Lower lobe of right lung (tissue), 2 donors: ENCODE measurements at regions not wholly inside any gene's neighbourhood (a gene's known extent, or its start where the extent isn't known, plus 50 kb on each side); places are given as distances from the start of the nearest gene placed in this dataset.

Experiments used
- ATAC-seq, 2 donors: fragments of 200-7000 bp; cut with Tn5 transposase; one replicate each; pipeline ENCODE4 v1.9.1; 2020 to 2022; ENCODE audit warnings: mild to moderate bottlenecking in 2 of 2, moderate library complexity in 2 of 2
- DNase-seq: peaks from one replicate; pipeline ENCODE4 v3.0.0-alpha.2; 2020
- H3K27ac ChIP-seq: fragments of 200-600 bp; one replicate; pipeline ENCODE4 v1.8.0; 2022
- H3K27me3 ChIP-seq: fragments of 200-600 bp; one replicate; pipeline ENCODE4 v1.8.0; 2022; ENCODE audit warnings: low read depth
- H3K36me3 ChIP-seq: fragments of 200-600 bp; one replicate; pipeline ENCODE4 v1.8.0; 2022; ENCODE audit warnings: mild to moderate bottlenecking
- H3K4me1 ChIP-seq: fragments of 200-600 bp; one replicate; pipeline ENCODE4 v1.8.0; 2022
- H3K4me3 ChIP-seq: fragments of 200-600 bp; one replicate; pipeline ENCODE4 v1.8.0; 2022; ENCODE audit warnings: mild to moderate bottlenecking
- H3K9me3 ChIP-seq: fragments of 200-600 bp; one replicate; pipeline ENCODE4 v1.8.0; 2022
- intact Hi-C: fragments of 100-400 bp; cut with DNase I; formaldehyde crosslinking; loops from one replicate; pipeline ENCODE4 v1.11.0; 2022
- TF ChIP-seq, protein P1 (sequence below): fragments of 200-600 bp; IDR thresholded peaks from one replicate; pipeline ENCODE4 v1.8.0; 2022; ENCODE audit warnings: antibody characterized with exemption, mild to moderate bottlenecking
- donor health status: DM: no; HTN: yes; CAD: no; lungs with severe emphysema.

DNA sequence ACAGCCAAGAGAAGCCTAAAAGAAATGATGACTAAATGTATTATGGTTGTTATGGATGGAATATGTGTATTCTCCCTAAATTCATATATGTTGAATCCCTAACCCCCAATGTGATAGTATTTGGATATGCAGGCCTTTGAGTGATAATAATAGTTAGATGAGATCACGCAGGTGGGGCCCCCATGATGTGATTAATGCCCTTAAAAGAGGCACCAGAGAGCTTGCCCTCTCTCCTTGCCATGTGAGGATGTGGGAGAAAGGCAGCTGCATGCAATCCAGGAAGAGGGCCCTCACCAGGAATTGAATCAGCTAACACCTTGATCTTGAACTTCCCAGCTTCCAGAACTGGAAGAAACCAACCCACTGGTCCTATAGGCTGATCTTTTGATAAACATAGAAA, 190.6 kb upstream of the TCF21 start:
- Histone ChIP-seq H3K4me3 (no peak overlapping the region), H3K9me3 (peaks cover 4% of the 10 kb centered on the region), H3K36me3 (no peaks in the 10 kb centered on the region), H3K27ac (no peak overlapping the region), H3K4me1 (no peaks in the 10 kb centered on the region), H3K27me3 (no peaks in the 10 kb centered on the region)
- DNase-seq = no peak
- intact Hi-C loops = no loop called here
- TF ChIP-seq, protein P1, sequence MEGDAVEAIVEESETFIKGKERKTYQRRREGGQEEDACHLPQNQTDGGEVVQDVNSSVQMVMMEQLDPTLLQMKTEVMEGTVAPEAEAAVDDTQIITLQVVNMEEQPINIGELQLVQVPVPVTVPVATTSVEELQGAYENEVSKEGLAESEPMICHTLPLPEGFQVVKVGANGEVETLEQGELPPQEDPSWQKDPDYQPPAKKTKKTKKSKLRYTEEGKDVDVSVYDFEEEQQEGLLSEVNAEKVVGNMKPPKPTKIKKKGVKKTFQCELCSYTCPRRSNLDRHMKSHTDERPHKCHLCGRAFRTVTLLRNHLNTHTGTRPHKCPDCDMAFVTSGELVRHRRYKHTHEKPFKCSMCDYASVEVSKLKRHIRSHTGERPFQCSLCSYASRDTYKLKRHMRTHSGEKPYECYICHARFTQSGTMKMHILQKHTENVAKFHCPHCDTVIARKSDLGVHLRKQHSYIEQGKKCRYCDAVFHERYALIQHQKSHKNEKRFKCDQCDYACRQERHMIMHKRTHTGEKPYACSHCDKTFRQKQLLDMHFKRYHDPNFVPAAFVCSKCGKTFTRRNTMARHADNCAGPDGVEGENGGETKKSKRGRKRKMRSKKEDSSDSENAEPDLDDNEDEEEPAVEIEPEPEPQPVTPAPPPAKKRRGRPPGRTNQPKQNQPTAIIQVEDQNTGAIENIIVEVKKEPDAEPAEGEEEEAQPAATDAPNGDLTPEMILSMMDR = no peak
- ATAC-seq = no peak

DNA sequence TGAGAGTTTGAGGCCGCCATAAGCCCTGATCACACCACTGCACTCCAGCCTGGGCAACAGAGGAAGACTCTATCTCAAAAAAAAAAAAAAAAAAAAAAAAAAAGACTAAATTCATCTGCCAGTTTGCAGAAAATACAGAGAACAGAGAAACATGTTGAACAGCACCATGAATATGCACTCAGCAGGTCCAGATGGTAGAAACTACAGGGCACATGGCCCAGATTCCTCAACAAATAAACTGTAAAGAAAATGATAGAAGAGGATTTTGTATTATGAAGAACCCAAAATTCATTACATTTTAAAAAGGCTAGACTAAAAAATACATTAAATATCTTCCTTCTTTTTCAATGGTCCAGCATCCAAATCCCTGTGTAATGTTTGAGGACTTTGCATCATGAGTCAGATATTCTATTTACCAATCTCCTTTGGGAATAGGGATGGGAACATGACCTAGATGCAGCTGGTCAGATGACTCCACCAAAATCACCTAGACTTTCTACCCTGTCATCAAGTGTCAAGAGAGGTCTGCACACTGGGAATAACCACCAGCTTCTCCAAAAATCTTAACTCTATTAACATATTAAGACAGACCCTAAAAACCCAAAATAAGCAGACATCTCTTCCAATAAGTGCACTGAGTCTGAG, 189.1 kb upstream of the TCF21 start:
- TF ChIP-seq, protein P1 = no peak
- Histone ChIP-seq H3K4me3 (no peak overlapping the region), H3K27me3 (no peaks in the 10 kb centered on the region), H3K27ac (no peak overlapping the region), H3K36me3 (no peaks in the 10 kb centered on the region), H3K4me1 (no peaks in the 10 kb centered on the region), H3K9me3 (peaks cover 4% of the 10 kb centered on the region)
- ATAC-seq = no peak
- intact Hi-C loops = no loop called here
- no peak for DNase-seq

DNA sequence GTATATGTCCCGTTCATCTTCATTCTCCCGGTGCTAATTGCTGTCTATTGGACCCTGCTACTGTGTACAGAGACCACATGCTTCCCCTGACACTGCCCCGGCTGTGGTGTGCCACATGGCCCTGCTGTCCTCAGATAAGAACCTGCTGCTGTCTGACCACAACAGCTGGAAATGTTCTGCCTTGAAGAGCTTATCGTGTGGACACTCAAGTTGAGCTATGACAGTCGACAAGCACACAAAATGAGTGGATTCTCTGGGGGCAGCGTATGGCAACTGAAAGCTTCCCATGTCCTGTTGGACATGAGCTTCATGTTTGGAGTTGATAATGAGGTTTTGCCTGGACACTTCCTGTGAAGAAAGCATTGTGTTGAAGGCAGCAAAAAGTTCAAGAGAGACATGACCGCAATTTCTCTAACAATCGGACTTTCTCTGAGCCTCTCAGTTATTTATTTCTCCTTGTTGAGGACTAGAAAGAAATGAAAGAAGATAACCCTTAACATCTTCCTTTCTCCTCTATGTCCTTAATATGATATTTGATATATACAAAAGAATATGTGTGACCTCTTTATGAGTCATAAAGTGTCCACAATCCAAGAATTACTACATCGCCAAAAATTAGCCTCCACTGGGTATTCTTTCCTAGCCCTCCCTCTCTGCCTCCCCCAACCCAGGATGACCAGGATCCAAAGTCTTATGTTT, 187.1 kb upstream of the TCF21 start:
- TF ChIP-seq, protein P1 = no peak
- Histone ChIP-seq H3K9me3 (no peaks in the 10 kb centered on the region), H3K36me3 (no peaks in the 10 kb centered on the region), H3K4me3 (no peak overlapping the region), H3K27ac (no peak overlapping the region), H3K4me1 (no peaks in the 10 kb centered on the region), H3K27me3 (no peaks in the 10 kb centered on the region)
- no peak for DNase-seq
- intact Hi-C loops = no loop called here
- peak in 1 of 2 donors; percentile 74 for ATAC-seq

DNA sequence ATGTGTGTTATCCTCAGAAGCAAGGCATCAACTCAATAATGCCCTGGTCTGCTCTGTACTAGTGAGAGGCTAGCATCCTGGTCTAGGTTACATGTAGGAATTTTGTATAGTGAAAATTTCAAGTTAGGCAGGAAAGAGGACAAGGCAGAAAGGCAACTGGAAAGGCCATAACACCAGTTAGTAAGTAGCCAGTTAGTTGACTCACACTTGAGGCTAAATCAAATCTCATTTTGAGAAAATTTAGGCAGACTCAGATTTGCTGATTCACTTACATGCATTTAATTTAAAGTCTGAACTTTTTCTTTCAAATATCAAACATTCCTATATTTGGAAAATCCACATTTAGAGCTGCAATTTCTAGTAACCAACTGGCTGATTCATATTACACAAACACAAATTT, 184.5 kb upstream of the TCF21 start:
- no peaks in the 10 kb centered on the region for H3K4me1 ChIP-seq
- no peak for DNase-seq
- no peaks in the 10 kb centered on the region for H3K9me3 ChIP-seq
- no peaks in the 10 kb centered on the region for H3K27me3 ChIP-seq
- H3K36me3 ChIP-seq = no peaks in the 10 kb centered on the region
- no peak for ATAC-seq
- intact Hi-C loops = no loop called here
- TF ChIP-seq, protein P1 = no peak
- no peak overlapping the region for H3K4me3 ChIP-seq
- no peak overlapping the region for H3K27ac ChIP-seq

DNA sequence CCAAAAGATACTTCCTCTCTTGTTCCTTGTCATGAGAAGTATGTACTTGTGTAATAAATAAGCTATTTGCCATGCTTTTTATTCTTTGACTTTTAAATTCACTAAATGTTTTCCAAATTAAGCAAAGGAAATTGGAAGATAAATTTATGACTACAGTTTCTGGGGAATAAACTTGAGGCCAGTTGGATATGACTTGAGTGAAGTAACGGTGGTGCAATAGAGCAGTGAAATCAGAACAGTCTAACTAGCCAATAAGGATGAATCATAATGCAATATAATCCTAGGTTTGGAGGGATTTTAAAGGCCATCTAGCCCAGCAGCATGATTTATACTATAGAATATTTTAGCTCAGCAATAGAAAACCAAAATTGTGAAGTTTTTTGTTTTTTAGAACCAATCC, 183.8 kb upstream of the TCF21 start:
- no peak for ATAC-seq

More for the DNA sequence above, 183.8 kb upstream of the TCF21 start:
- DNase-seq = no peak
- Histone ChIP-seq H3K36me3 (no peaks in the 10 kb centered on the region), H3K9me3 (no peaks in the 10 kb centered on the region), H3K4me3 (no peak overlapping the region), H3K27me3 (no peaks in the 10 kb centered on the region), H3K27ac (no peak overlapping the region), H3K4me1 (no peaks in the 10 kb centered on the region)
- intact Hi-C loops = no loop called here
- TF ChIP-seq, protein P1 = no peak
